ENCODE measurements at regions not wholly inside any gene's neighbourhood (a gene's known extent, or its start where the extent isn't known, plus 50 kb on each side); places are given as distances from the start of the nearest gene placed in this dataset.

GRCh38 chr21:28851645-28852044, 141.0 kb downstream of the LTN1 start:
- Histone ChIP-seq H3K9me1 (ENCODE audit: control insufficient read depth, insufficient read depth, low read length) (no peaks in the 10 kb centered on the region), H3K27me3 (ENCODE audit: control insufficient read depth in 2 of 2, insufficient read depth in 2 of 2, low read length in 2 of 2) (peaks cover 0 to 6% of the 10 kb centered on the region in 2 experiments; a peak in 2 of 5 replicates), H3K79me2 (ENCODE audit: control insufficient read depth, insufficient read depth, low read length) (no peaks in the 10 kb centered on the region), H3K9me3 (replicated peaks; ENCODE audit: control insufficient read depth, insufficient read depth, low read depth, low read length) (no peaks in the 10 kb centered on the region), H3K4me1 (replicated peaks in 1 of 2; ENCODE audit: control insufficient read depth in 2 of 2, insufficient read depth in 2 of 2, low read length in 2 of 2) (no peaks in the 10 kb centered on the region), H3K4me2 (ENCODE audit: insufficient read depth, low read length) (no peak overlapping the region), H3K27ac (ENCODE audit: extremely low read depth, low read depth, low read length) (no peak overlapping the region), H3K4me3 (no peak overlapping the region), H4K20me1 (replicated peaks; ENCODE audit: control insufficient read depth, insufficient read depth, low read length) (no peaks in the 10 kb centered on the region), H3K9ac (ENCODE audit: insufficient read depth in 1 of 2, low read depth in 2 of 2, low read length in 2 of 2) (no peak overlapping the region), H2AFZ (ENCODE audit: low read depth, low read length) (no peak overlapping the region), H3K36me3 (ENCODE audit: control insufficient read depth, insufficient read depth, low read length) (no peaks in the 10 kb centered on the region)
- CTCF ChIA-PET (ENCODE audit: low intra/inter-chr PET ratio), result no interaction called here
- no TSS peak for BruUV-seq (replicated peaks)
- POLR2A ChIA-PET, result interaction anchor here (1.1 kb wide), 1 partner anchor 13 kb away, joined by 9 read pairs; no protein-coding TSS in a partner anchor
- no peak for FAIRE-seq
- in situ Hi-C loops (cut with MboI), result no loop called here
- no peak for DNase-seq (ENCODE audit: extremely low read depth in 1 of 4, low spot score in 3 of 4)
- no peak for TF ChIP-seq TCF7 (IDR thresholded peaks at IDR 0.05; ENCODE audit: borderline replicate concordance)
- TF ChIP-seq HNRNPH1 (optimal IDR thresholded peaks at IDR 0.05; ENCODE audit: low read depth, low read length), result no peak
- TF ChIP-seq ZNF121 (CRISPR knock-in tag; conservative IDR thresholded peaks at IDR 0.05), result no peak
- TF ChIP-seq CAMTA2 (CRISPR knock-in tag; conservative IDR thresholded peaks at IDR 0.05), result no peak
- no peak for TF ChIP-seq BHLHE40 (IDR thresholded peaks at IDR 0.05; ENCODE audit: low read length)
- TF ChIP-seq ZBTB7A (IDR thresholded peaks at IDR 0.05; ENCODE audit: borderline replicate concordance, control insufficient read depth, low read depth, low read length), result no peak
- no peak for TF ChIP-seq ZNF316 (IDR thresholded peaks at IDR 0.05)
- TF ChIP-seq, protein P1, sequence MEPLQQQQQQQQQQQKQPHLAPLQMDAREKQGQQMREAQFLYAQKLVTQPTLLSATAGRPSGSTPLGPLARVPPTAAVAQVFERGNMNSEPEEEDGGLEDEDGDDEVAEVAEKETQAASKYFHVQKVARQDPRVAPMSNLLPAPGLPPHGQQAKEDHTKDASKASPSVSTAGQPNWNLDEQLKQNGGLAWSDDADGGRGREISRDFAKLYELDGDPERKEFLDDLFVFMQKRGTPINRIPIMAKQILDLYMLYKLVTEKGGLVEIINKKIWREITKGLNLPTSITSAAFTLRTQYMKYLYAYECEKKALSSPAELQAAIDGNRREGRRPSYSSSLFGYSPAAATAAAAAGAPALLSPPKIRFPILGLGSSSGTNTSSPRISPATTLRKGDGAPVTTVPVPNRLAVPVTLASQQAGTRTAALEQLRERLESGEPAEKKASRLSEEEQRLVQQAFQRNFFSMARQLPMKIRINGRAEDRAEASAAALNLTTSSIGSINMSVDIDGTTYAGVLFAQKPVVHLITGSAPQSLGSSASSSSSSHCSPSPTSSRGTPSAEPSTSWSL (CRISPR knock-in tag; IDR thresholded peaks at IDR 0.05; ENCODE audit: borderline replicate concordance), result no peak
- TF ChIP-seq HBP1 (CRISPR knock-in tag; IDR thresholded peaks at IDR 0.05), result no peak
- TF ChIP-seq HDGF (IDR thresholded peaks at IDR 0.05), result no peak
- TF ChIP-seq STAT5A (IDR thresholded peaks at IDR 0.05; ENCODE audit: borderline replicate concordance, low read length), result no peak
- no peak for TF ChIP-seq E2F3 (CRISPR knock-in tag; IDR thresholded peaks at IDR 0.05)
- WGBS (ENCODE audit: insufficient coverage, low coverage, missing lambda C conversion rate), result 7% methylated on average over 1 of the region's 1 CpG
- intact Hi-C loops (cut with micrococcal nuclease), result no loop called here
- ATAC-seq, result no peak
